ENCODE measurements at regions not wholly inside any gene's neighbourhood (a gene's known extent, or its start where the extent isn't known, plus 50 kb on each side); places are given as distances from the start of the nearest gene placed in this dataset.

DNA sequence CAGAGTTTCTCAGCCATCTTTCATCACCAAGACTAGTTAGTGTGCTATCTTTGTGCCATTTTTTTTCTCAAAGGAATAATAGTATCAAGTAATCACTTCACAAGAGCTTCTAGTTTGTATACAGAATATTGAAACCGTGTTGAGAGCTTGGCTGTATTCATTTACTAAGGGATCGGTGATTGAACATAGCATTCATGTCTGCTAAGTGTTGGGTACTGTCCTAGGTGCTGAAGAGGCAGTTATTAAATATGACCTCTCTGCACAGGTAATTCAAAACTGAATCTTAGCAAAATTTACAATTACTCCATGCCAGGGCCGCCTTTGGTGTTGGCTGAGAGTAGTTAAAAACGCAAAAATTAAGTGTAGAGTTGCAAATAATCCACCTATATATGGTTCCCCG, 355.3 kb upstream of the RORA start:
- Histone ChIP-seq H3K27ac (no peak overlapping the region), H3K27me3 (replicated peaks; ENCODE audit: insufficient read depth) (peaks cover 4% of the 10 kb centered on the region), H3K36me3 (no peaks in the 10 kb centered on the region), H3K9me3 (no peaks in the 10 kb centered on the region), H3K4me3 (no peak overlapping the region), H3K4me1 (replicated peaks) (no peaks in the 10 kb centered on the region)
- 60% methylated on average over 5 of the region's 5 CpGs for WGBS
- TF ChIP-seq, protein P1, sequence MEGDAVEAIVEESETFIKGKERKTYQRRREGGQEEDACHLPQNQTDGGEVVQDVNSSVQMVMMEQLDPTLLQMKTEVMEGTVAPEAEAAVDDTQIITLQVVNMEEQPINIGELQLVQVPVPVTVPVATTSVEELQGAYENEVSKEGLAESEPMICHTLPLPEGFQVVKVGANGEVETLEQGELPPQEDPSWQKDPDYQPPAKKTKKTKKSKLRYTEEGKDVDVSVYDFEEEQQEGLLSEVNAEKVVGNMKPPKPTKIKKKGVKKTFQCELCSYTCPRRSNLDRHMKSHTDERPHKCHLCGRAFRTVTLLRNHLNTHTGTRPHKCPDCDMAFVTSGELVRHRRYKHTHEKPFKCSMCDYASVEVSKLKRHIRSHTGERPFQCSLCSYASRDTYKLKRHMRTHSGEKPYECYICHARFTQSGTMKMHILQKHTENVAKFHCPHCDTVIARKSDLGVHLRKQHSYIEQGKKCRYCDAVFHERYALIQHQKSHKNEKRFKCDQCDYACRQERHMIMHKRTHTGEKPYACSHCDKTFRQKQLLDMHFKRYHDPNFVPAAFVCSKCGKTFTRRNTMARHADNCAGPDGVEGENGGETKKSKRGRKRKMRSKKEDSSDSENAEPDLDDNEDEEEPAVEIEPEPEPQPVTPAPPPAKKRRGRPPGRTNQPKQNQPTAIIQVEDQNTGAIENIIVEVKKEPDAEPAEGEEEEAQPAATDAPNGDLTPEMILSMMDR (IDR thresholded peaks at IDR 0.05), result no peak
- TF ChIP-seq POLR2A (IDR thresholded peaks at IDR 0.05) (no peak), POLR2AphosphoS5 (IDR thresholded peaks at IDR 0.05) (no peak)
- DNase-seq (ENCODE audit: low spot score), result no peak
- intact Hi-C loops (cut with DNase I), result no loop called here

DNA sequence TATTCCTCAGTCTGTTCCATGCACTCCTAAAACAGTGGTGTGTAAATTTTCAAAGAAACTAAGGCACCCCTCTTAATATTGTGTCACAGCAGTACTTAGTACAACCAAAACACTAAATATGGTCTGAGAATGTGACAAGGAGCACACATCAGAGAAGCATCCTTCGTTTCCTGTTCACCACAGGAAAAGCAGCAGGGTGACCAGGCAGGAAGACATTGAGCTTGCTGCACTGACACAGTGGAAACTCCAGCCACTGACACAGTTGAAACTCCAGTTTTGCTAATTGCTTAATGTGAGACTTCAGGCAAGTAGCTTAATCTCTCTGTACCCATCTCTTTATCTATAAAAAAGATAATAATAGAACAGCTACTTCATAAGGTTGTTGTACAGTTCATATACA, 353.0 kb upstream of the RORA start:
- no peak overlapping the region for H3K4me3 ChIP-seq
- H3K27ac ChIP-seq, result no peak overlapping the region
- H3K36me3 ChIP-seq, result no peaks in the 10 kb centered on the region
- no peak for DNase-seq (ENCODE audit: low spot score)
- 22% methylated on average over 1 of the region's 1 CpG for WGBS
- intact Hi-C loops (cut with DNase I), result no loop called here
- TF ChIP-seq, protein P1 (IDR thresholded peaks at IDR 0.05), result no peak
- TF ChIP-seq POLR2AphosphoS5 (IDR thresholded peaks at IDR 0.05) (no peak), POLR2A (IDR thresholded peaks at IDR 0.05) (no peak)
- no peaks in the 10 kb centered on the region for H3K9me3 ChIP-seq
- H3K27me3 ChIP-seq (replicated peaks; ENCODE audit: insufficient read depth), result peaks cover 4% of the 10 kb centered on the region
- no peaks in the 10 kb centered on the region for H3K4me1 ChIP-seq (replicated peaks)

DNA sequence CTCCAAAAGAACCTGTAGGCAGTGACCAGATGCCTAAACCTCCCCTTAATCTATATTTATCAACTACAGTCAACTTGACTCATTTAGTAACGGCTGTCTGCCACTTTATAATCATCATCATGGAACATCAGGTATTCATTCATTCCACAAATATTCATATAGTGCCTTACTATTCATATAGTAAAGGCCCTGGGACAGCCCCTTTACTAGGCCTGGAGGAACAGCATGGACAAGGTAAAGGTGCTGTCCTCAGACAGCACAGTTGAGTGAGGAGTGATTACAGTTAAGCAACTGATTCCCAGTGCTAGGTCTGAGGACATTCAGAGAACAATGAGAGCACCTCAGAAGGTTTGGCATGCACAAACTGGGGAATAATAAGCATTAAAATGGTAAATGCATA, 346.5 kb upstream of the RORA start:
- WGBS, result 90% methylated on average over 1 of the region's 1 CpG
- no peaks in the 10 kb centered on the region for H3K4me1 ChIP-seq (replicated peaks)
- H3K27me3 ChIP-seq (replicated peaks; ENCODE audit: insufficient read depth), result no peaks in the 10 kb centered on the region
- H3K9me3 ChIP-seq, result no peaks in the 10 kb centered on the region
- no peak for DNase-seq (ENCODE audit: low spot score)
- intact Hi-C loops (cut with DNase I), result no loop called here
- no peak overlapping the region for H3K27ac ChIP-seq
- TF ChIP-seq POLR2A (IDR thresholded peaks at IDR 0.05) (no peak), POLR2AphosphoS5 (IDR thresholded peaks at IDR 0.05) (no peak)
- TF ChIP-seq, protein P1 (IDR thresholded peaks at IDR 0.05), result no peak
- H3K4me3 ChIP-seq, result no peak overlapping the region
- H3K36me3 ChIP-seq, result no peaks in the 10 kb centered on the region

DNA sequence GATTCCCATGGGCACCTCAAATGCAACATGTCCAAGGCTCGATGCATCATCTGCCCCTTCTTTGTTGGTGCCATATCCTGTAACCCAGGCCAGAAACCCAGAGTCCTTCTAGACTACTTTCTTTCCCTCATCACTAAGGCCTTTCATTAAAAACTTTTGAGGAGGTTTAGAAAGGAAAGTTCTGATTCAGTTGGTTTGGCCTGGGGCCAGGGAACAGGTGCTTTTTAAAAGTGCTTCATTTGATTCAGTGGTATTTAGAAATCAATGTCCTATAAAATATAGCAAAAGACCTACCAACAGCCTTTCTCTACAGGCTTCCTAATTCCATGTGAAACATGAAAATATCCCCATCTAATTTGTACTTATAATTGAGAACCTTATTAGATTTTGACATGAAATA, 341.9 kb upstream of the RORA start:
- no peak for DNase-seq (ENCODE audit: low spot score)
- intact Hi-C loops (cut with DNase I), result no loop called here
- 95% methylated on average over 1 of the region's 1 CpG for WGBS

DNA sequence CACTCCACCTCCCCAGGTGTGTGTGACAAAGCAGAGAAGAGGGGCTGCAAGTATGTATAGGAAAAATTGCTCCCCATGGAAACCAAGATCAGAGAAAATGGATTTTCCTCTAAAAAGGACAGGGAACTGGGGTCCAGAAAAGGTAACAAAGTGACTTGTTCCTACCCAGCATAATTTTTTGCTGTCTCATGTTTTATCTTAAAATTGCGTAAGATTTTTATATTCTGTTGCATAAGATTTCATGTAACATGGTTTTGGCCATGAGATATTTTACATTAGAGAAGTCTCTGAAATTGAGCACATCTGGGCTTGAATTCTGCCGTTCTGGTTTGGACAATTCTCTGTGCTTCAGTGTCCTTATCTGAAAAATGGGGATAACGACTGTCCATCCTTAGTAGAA, 335.7 kb upstream of the RORA start:
- no peaks in the 10 kb centered on the region for H3K36me3 ChIP-seq
- TF ChIP-seq POLR2A (IDR thresholded peaks at IDR 0.05) (no peak), POLR2AphosphoS5 (IDR thresholded peaks at IDR 0.05) (no peak)
- TF ChIP-seq, protein P1 (IDR thresholded peaks at IDR 0.05), result no peak
- 89% methylated on average over 3 of the region's 3 CpGs for WGBS
- no peaks in the 10 kb centered on the region for H3K4me1 ChIP-seq (replicated peaks)
- H3K27me3 ChIP-seq (replicated peaks; ENCODE audit: insufficient read depth), result no peaks in the 10 kb centered on the region
- no peak for DNase-seq (ENCODE audit: low spot score)
- no peak overlapping the region for H3K27ac ChIP-seq
- H3K9me3 ChIP-seq, result no peaks in the 10 kb centered on the region
- intact Hi-C loops (cut with DNase I), result no loop called here
- no peak overlapping the region for H3K4me3 ChIP-seq

More for the DNA sequence above, 341.9 kb upstream of the RORA start:
- Histone ChIP-seq H3K27me3 (replicated peaks; ENCODE audit: insufficient read depth) (no peaks in the 10 kb centered on the region), H3K9me3 (no peaks in the 10 kb centered on the region), H3K4me3 (no peak overlapping the region), H3K27ac (no peak overlapping the region), H3K4me1 (replicated peaks) (no peaks in the 10 kb centered on the region), H3K36me3 (no peaks in the 10 kb centered on the region)
- TF ChIP-seq, protein P1 (IDR thresholded peaks at IDR 0.05), result no peak
- no peak for TF ChIP-seq POLR2A (IDR thresholded peaks at IDR 0.05)
- no peak for TF ChIP-seq POLR2AphosphoS5 (IDR thresholded peaks at IDR 0.05)
